Osteocyte (in vitro differentiated cells): ENCODE measurements at regions not wholly inside any gene's neighbourhood (a gene's known extent, or its start where the extent isn't known, plus 50 kb on each side); places are given as distances from the start of the nearest gene placed in this dataset.

Experiments used
- DNase-seq: peaks from one replicate; pipeline ENCODE4 v3.0.0; 2021; ENCODE audit warnings: mixed read lengths; ENCODE audit not compliant: unreplicated experiment; ENCODE audit errors: extremely low spot score
- H3K27ac Mint-ChIP-seq: one replicate; pipeline ENCODE4 v1.8.0; 2021; ENCODE audit warnings: mild to moderate bottlenecking, mixed read lengths; ENCODE audit not compliant: unreplicated experiment
- H3K27me3 Mint-ChIP-seq: one replicate; pipeline ENCODE4 v1.8.0; 2021; ENCODE audit warnings: mixed read lengths; ENCODE audit not compliant: unreplicated experiment
- H3K36me3 Mint-ChIP-seq: one replicate; pipeline ENCODE4 v1.8.0; 2021; ENCODE audit warnings: mixed read lengths; ENCODE audit not compliant: unreplicated experiment
- H3K4me1 Mint-ChIP-seq: one replicate; pipeline ENCODE4 v1.8.0; 2021; ENCODE audit warnings: mixed read lengths; ENCODE audit not compliant: unreplicated experiment
- H3K4me3 Mint-ChIP-seq: one replicate; pipeline ENCODE4 v1.8.0; 2021; ENCODE audit warnings: mild to moderate bottlenecking, moderate library complexity, mixed read lengths; ENCODE audit not compliant: unreplicated experiment
- H3K9me3 Mint-ChIP-seq: one replicate; pipeline ENCODE4 v1.8.0; 2021; ENCODE audit warnings: mixed read lengths; ENCODE audit not compliant: unreplicated experiment
- TF ChIP-seq, protein P1 (sequence below): fragments of 200-600 bp; sonication (generic); IDR thresholded peaks from 2 replicates; pipeline ENCODE4 v1.5.0; 2021; ENCODE audit warnings: antibody characterized with exemption, mild to moderate bottlenecking, moderate library complexity

DNA sequence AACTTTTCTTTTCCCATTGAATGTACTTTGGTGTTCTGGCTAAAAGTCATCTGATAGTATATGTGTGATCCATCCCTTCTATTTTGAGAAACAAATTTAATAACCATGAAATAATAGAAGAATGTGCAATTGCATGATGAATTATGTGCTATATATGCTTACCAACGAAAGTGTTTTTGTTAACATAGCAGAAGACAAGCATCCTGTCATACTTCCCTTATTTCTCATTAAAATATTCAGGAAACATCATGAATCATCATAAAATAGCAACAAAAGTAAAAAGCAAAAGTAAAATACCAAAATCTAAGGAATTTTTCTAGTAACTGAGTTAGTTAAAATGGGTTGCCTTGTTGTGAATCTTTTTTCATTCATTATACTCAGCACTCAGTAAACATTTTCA, 409.0 kb upstream of the PDE3A start:
- Mint-ChIP-seq H3K36me3 (no peaks in the 10 kb centered on the region), H3K4me1 (peaks cover 33% of the 10 kb centered on the region), H3K4me3 (no peak overlapping the region), H3K9me3 (no peaks in the 10 kb centered on the region), H3K27ac (peak overlapping the region; percentile 77), H3K27me3 (no peaks in the 10 kb centered on the region)
- TF ChIP-seq, protein P1, sequence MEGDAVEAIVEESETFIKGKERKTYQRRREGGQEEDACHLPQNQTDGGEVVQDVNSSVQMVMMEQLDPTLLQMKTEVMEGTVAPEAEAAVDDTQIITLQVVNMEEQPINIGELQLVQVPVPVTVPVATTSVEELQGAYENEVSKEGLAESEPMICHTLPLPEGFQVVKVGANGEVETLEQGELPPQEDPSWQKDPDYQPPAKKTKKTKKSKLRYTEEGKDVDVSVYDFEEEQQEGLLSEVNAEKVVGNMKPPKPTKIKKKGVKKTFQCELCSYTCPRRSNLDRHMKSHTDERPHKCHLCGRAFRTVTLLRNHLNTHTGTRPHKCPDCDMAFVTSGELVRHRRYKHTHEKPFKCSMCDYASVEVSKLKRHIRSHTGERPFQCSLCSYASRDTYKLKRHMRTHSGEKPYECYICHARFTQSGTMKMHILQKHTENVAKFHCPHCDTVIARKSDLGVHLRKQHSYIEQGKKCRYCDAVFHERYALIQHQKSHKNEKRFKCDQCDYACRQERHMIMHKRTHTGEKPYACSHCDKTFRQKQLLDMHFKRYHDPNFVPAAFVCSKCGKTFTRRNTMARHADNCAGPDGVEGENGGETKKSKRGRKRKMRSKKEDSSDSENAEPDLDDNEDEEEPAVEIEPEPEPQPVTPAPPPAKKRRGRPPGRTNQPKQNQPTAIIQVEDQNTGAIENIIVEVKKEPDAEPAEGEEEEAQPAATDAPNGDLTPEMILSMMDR: no peak
- DNase-seq: no peak

DNA sequence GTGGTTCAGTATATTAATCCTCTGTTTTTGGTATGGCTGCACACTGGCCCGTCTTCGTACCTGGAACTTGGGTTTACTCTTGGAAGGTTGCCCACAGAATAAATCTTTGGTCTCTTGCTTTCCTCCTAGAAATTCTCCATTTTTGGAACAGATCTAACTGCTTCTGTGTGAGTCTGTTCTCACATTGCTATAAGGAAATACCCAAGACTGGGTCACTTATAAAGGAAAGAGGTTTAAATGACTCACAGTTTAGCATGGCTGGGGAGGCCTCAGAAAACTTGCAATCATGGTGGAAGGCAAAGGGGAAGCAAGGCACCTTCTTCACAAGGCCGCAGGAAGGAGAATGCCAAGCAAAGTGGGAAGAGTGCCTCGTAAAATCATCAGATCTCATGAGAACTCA, 407.8 kb upstream of the PDE3A start:
- Mint-ChIP-seq H3K4me1 (peaks cover 33% of the 10 kb centered on the region), H3K27ac (peak overlapping the region; percentile 77), H3K4me3 (no peak overlapping the region), H3K9me3 (no peaks in the 10 kb centered on the region), H3K36me3 (no peaks in the 10 kb centered on the region), H3K27me3 (no peaks in the 10 kb centered on the region)
- TF ChIP-seq, protein P1: no peak
- DNase-seq: no peak

DNA sequence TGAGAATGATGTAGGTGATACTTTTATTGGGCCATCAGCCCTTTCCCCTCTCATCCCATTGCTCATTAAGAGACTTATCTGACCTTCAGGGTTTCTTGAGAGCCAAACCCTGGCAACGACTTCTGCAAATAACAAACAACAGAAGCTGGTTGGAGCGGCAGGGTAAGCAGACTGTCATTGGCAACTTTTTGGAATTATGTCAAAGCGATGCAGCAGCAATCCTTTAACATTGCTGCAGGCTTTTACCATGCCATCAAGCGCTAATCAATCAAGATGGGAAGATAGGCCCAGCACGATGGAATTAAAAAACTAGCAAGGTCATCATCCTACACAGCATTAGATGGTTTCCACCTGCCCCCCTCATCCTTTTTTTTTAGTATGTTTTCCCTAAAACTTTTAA, 406.1 kb upstream of the PDE3A start:
- Mint-ChIP-seq H3K27me3 (no peaks in the 10 kb centered on the region), H3K4me3 (no peak overlapping the region), H3K9me3 (no peaks in the 10 kb centered on the region), H3K27ac (no peak overlapping the region), H3K36me3 (no peaks in the 10 kb centered on the region), H3K4me1 (peaks cover 36% of the 10 kb centered on the region)
- DNase-seq: no peak
- TF ChIP-seq, protein P1: no peak

DNA sequence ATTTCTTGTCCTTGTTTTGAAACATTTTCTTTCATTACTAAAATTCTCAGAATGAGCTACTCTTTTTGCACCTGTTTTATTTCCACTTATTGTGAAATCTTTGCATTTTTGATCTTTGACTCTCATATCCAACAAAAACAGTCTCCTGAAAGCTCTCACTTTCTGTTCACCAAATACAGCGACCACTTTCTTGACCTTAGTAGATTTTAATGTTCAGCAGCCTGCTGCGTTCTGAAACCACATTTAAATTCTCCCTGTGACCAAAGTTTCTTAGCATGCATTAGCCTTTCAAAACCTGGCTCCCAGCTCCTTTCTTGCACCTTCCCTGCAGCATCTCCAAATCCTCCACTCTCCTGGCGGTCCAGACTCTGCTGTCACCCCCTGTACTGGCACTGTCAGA, 404.4 kb upstream of the PDE3A start:
- H3K27me3 Mint-ChIP-seq: no peaks in the 10 kb centered on the region
- H3K4me3 Mint-ChIP-seq: no peak overlapping the region
- no peaks in the 10 kb centered on the region for H3K36me3 Mint-ChIP-seq
- H3K4me1 Mint-ChIP-seq: peaks cover 33% of the 10 kb centered on the region
- no peak for DNase-seq
- H3K27ac Mint-ChIP-seq: no peak overlapping the region
- no peaks in the 10 kb centered on the region for H3K9me3 Mint-ChIP-seq
- TF ChIP-seq, protein P1: no peak

DNA sequence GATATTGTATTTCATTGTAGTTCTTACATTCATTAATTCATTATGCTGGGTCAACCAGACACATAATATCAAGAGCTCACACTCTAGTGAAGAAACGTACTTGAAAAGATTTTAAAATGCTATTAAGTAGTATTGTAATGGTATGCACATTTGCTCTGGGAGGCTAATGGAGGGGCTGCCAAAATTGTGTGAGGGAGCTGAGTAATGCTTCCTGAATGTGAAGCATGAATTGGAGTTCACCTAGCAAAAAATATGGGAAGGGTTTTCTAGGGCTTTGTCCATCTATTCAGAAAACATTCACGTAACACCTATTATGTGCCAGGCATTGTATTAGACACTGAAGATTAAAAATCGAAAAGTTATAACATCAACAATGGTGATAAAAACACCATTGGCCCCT, 403.8 kb upstream of the PDE3A start:
- Mint-ChIP-seq H3K9me3 (no peaks in the 10 kb centered on the region), H3K4me3 (no peak overlapping the region), H3K4me1 (peaks cover 32% of the 10 kb centered on the region), H3K27me3 (no peaks in the 10 kb centered on the region), H3K27ac (no peak overlapping the region), H3K36me3 (no peaks in the 10 kb centered on the region)
- DNase-seq: no peak
- TF ChIP-seq, protein P1: no peak
